ENCODE measurements at regions not wholly inside any gene's neighbourhood (a gene's known extent, or its start where the extent isn't known, plus 50 kb on each side); places are given as distances from the start of the nearest gene placed in this dataset.

DNA sequence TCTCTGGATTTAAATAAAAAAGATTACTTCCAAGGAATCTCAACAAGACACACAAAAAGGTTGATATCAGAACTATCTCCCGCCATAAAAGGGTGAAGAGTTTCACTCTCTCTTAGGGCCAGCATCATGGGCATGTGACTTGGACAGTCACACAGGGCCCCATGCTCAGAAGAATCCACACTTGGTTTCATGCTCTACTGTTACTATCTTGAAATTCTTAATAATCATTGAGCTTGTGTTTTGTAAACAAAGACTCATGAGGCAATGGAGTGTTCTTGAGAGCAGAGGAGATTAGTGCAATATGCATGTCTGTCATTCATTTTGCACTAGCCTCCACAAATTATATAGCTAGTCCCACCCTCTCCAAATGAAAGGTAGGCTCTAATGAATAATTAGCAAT, 58.4 kb downstream of the HMHB1 start:
- no peak for DNase-seq

DNA sequence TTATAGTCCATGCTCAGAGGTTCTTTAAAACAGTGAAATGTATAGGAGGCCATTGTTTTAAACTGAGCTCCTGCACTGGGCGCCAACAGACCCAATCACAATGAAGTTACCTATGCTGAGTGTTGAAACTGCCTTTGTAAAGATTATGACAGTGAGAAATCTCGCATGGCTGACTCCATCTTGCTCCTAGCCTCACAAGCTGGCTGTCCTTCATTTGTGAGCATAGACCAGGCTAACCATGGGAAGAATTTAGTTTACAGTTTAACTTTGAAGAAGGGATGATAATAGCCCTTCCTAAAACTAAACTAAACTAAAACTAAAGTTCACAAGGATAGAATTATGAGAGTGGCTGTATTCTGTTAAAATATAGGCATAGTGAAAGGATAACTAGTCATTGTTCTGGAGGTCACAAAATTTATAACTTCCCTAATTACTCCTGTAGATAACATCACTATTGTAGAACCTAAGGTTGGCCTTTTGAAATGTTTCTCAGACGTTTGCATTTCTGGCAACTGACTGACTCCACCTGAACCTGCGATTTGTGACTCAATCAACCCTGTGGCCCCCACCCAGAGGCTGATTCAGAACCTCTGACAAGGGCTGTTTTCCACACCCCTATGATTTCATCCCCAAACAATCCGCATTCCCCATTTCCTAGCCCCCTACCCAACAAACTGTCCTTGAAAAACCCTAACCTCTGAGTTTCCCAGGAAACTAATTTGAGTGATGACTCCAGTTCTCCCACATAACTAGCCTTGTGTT, 59.1 kb downstream of the HMHB1 start:
- DNase-seq, result no peak

DNA sequence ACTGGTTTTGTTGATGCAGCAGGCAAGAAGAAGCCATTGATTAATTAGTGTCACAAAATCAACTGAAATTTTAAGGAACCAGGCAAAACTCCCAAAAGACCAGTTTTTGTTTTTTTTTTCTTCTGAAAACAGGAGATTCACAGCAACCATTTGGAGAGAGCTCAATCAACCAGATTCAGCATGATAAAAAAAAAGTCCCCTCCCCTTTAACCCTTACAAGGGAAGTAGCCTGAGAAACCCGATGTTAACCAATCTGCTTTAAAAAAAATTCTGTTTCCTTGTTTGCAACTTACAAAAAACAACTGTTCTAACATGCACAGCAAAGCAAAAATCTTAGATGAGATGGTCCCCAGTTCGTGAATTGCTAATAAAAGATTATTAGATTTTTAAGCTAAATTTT, 59.7 kb downstream of the HMHB1 start:
- DNase-seq, result no peak

DNA sequence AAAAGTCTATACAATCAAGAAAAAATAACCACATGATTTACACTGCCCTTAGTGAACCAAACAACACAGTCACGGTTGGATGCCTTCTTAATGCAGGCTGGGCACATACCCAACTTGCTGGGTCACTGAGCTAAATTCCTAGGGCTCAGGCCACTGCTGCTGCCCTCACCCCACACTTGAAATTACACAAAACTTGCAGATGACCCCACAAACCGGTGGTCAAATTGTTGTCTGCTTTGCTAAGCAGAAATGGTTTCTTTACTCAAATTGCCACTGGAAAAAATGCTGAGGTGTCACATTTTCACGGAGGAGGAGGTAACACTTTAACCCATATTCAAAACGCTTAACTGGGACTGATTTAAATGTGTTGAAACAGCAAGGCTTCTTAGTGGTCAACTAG, 62.4 kb downstream of the HMHB1 start:
- DNase-seq, result no peak

DNA sequence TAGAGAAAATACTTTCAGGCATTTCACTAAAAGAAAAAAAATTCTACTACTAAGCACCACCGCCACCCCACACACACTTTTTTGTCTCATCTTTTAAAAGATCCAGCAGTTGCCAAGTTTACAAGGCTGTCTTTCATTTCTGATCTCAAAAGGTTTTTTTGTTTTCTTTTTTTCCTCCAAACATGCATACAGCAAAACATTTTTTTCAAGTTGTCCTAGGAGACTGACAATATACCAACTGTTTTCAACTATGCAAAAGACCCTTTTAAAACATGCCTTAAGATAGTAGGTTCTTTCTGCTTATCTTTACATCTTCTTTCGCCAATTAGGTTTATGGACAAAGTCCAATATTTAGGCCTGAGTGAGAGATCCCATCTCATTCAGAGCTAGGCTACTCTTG, 65.2 kb downstream of the HMHB1 start:
- DNase-seq, result no peak

DNA sequence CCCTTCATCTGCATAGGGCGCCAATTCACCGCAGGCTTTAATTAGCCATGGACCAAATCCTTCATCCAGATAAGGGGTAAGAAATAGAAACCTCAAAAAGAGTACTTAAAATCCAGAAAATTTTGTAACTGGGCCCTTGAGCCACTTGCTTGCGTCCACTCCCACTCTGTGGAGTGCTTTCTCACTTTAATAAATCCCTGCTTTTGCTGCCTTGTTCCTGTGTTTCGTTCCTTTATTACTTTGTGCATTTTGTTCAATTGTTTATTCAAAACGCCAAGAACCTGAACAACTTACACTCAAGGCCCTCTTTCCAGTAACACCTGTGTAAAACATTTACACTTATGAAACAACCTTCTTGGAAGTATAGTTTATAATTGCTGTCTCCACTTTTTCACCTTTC, 66.5 kb downstream of the HMHB1 start:
- no peak for DNase-seq

DNA sequence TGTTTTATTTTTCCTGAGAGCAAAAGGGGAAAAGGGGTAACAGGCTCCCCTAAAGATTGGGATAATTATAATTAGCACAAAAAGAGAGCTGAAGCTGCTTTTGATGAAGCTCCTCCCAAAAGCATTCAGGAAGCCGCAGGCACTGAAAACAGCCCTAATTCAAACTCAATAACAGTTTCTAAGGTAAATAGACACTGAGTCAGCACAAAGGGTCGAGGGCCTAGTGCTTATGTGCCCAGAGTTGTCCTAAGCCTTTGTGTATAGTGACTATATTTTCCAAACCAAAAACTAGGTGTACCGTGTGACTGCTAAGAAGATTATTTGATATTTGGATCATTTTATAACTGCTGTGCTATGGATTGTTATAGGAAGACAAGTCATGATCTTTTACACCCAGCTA, 67.7 kb downstream of the HMHB1 start:
- no peak for DNase-seq

DNA sequence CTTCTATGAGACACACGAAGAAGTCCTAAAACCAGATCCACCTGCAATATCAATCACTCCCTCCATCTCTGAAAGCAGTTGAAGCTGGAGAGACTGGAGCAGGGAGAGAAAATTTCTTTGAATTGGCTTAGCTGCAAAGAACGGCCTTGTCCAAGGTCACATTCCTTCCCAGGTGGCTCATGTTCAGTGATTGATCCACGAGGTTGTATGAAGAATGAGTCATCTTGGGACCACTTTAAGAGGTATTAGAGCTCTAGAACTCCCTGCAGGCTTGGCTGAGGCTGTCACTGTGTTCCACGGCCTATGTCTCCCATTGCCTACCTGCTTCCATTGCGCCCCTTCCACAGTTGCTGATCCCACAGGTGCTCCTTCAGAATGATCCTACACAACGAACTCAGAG, 68.2 kb downstream of the HMHB1 start:
- DNase-seq, result no peak

DNA sequence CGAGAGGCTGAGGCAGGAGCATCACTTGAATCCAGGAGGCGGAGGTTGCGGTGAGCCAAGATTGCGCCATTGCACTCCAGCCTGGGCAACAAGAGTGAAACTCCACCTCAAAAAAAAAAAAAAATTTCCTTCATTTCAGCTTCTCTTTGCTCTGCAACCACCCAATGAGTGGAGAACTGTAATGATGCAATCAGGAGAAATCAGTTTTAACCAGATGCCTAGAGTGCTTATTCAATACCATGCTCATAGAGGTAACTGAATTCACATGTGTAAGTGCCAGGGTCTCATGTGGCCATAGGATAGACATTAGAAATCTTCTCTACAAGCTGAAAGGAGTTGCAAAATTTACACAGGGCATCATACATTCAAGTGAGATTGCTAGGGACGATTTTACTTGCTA, 70.6 kb downstream of the HMHB1 start:
- DNase-seq, result no peak

DNA sequence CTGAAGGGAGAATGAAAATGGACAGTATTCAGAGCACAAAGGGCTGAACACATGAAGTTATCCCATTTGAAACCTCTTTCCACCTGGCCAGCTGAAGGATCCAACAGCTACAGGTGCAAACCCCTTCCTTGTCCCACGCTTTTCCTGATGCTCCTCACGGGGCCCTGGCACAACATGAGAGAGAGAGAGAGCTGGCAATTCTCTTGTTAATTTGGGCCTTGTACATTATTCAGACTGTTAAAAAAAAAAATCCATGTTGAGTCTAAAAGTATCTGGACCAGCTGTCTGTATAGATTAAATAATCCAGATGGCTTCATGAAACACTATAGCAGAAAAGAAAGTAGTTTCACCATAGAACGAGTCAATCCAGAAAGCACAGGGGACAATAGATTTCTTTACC, 74.1 kb downstream of the HMHB1 start:
- no peak for DNase-seq

DNA sequence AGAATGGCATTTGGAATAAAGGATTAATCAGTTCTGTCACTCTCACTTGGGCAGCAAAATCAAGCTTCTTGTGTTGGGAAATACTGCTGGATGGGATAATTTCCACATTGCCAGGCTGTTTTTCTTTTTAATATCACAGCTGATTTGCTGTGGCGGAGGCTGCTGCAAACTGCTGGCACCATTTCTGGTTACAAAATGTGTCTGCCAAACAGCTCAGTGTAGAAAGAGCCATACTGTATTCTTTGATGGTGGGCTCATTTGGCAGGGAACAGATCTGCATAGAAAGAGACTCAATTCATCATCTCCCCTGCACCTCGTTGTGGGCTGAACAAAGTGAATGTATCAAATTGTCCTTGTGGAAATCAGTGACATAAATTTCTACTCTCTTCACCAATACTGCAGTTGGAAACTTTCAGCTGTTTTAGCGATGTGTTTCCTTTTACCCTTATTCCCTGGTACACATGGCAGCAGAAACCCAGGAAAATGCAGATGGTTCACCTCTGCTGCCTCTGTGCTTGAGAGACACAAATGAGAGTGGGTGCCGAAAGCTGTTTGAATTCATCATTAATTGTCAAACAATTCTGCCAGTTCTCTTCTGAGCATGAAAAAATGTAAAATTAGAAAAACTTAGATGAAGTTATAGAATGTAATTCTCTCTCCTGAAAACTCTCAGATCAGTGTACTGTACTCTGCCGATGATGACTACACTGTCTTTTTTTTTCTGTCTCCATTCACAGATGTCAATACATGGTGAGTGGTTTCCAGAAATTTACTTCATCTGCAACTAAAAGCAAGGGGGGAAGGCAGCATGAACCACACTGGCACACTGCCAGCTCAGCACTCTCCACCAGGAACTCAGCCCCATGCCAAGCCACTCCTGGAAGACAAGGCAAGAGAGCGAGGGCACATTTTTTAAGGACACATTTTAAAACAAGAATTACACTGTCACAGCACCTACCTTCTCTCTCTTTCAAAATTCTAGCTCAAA, 75.0 kb downstream of the HMHB1 start:
- no peak for DNase-seq

DNA sequence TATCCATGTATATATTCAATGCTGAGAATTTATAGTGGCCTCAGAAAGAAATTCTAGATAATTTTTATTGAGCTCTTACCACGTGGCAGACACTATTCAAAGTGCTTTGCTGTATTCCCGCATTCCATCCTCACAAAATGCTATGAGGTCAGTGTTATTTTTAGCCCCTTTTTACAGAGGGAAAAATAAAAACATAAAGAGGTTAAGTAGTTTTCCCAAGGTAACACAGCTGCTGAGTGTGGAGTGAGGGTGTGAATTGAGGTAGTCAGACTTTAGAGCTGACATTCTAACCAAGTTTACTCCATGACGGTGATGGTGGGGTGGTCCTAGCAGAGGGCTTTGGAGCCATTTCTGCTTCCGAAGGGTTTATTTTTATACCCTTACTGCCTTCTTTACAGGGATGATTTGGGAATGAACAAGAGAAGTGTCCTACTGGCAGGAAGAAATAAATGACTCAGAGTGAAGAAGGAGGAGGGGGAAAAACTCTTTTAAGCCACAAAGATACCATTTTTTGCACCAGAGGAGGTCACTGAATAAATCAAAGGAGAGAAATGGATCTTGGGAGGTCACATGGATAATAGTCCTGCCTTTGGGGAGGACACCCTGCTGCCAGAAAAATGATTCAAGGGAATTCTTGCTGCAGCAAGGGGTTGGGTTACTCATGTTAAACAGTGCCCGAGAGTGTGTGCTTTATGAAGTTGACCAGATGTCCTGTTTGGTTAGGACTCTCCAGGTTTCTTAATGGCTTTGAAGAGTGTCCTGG, 76.1 kb downstream of the HMHB1 start:
- no peak for DNase-seq

DNA sequence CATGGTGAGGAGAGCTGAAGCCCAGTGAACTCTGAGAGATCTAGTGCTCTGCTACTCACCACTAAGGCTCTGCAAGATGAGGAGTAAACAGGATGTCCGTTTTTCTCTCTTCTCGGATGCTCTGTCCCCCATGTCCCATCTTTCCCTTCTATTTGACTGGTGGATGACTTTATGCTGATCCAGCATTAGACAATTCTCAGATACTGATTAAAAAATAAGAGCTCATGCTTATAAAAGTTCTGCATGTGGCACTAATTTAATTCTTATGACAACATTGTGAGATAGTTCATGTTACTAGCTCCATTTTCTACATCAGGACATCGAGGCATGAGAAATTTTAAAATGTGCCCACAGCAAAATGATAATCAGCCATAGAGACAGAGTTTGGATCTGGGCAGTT, 77.0 kb downstream of the HMHB1 start:
- DNase-seq, result no peak

DNA sequence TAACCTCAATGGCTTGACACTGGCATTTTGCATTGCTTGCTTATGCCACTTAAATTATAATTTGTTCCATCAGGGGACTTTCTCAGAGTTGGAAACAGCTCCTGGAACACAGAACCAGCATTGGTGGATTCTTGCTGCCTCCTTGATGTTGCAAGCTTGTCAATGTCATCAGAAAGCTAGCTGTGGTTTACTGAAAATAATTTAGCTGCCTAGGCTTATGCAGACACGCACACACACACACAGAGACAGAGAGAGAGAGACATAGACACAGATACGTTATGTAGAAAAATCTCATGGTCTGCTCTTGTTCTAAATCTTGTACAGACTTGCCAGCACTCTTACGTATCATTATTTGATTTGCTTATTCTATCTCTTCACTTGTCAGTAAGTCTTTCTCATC, 78.0 kb downstream of the HMHB1 start:
- DNase-seq, result no peak

DNA sequence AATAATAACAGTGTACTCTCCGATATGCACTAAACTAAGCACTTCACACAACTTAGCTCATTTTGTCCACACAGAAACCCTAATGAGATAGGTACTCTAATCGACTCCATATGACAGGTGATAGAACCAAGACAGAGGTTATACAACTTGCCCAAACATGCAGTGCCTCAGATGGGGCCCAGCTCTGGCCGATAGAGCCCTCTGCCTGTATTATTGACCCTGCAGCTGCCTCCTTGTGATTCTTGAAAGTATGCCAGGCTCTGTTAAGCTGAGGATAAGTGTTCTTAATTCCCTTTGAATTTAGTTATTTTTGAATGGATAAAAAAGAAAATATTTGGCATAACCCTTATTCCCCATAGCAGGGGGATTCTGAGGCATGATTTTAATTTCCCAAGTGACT, 78.5 kb downstream of the HMHB1 start:
- DNase-seq, result no peak

DNA sequence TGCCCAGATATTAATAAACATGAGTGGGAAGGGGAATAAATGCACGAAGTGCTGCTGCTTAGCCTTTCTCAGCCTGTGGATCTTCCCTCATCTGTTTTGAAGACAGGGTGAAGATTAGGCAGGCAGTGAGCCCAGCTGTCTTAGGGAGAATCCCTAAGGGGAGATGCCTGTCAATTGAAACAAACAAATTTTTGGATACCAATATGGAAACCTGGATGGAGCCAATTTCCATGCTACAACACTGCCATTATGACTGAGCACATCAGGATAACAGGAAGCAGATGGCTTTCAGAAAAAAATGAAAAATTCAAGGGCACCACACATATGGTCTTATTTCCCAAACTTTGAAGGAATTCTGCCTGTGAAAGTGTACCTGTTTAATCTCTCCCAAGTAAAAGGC, 80.3 kb downstream of the HMHB1 start:
- no peak for DNase-seq

DNA sequence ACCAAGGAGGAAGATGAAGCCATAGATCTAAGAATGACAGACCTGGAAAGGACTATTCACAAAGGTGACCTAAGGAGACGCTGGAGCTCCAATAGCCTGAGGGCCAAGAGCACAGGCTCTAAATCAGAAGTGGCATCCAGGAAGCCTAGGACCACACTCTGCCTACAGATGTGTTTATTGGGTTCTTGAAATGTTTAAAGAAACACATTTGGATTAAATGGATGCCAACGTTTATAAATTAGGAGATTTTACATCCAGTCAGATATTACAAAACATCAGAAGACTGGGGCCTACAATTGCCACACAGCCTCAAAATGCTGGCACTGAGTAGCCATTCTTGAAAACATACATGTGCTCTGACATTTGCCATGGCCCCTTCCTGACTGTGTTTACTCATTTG, 80.9 kb downstream of the HMHB1 start:
- DNase-seq, result no peak

DNA sequence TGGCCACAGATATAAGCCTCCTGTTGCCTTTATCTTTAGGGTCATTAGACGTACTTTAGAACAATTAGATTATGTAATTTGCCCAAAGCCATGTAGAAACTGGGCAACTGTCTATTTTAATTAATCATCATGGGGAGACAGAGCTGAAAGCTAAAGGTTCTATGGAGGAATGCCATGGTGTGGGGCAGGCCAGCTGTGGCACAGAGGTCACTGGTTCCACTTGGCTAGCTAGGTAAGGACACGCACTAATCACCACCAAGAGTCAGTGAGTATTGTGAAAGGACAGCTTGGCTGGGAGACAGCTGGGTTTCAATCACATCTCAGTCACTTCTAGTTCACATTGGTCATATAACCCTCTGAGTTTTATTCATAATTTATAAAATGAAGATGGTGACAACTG, 81.7 kb downstream of the HMHB1 start:
- DNase-seq, result no peak

DNA sequence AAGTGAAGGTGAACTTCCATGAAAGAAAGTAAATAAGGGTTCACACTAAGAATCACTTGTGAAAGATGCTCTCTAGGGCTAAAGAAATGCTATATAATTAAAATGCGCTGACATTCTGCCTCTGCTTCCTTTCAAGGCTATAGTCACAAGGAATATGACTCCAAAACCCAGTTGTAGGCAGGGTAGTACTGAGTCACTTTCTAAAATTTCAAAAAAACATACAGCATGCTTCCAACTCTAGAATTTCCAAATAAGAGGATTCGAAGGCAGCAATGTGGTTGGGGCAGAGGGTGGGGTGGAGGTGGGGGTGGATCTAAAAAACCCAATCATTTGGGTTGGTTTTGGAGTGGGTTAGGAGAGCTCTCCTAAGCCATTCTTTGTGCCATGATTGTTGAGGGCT, 84.6 kb downstream of the HMHB1 start:
- no peak for DNase-seq

DNA sequence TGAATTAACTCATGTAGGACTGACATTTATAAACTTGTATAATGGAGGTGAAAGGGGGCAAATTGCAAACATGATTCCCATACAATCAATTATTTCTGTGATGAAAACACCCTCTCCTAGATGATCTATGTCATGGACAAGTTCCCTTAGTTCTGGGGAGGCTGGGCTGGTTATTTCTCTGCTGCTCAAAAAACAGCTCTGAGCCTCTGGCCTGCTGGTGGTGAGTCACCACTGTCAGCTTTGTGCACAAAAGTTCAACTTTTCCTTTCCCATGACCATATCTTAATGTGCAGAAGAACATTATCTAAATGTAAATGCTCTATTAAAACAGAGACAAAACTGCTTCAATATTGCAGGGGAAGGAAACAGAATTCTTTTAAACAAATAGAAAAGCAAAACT, 85.0 kb downstream of the HMHB1 start:
- no peak for DNase-seq

DNA sequence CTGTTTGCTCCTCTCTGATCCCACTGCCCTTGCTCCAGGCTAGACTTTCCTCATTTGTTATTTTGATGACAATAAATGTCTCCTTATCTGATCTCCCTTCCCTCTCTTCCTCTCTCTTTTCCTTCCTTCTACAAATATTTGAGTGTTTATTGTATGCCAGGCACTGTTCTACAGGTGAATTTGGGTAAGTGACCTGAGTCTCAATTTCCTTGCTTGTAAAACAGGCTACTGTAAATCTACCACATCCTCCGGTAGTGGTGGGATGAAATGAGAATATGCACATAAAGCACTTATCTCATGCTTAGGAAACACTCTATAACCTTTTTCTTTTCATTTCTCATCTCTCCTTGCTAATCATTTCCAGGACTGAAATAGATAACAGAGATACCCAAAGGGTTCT, 86.4 kb downstream of the HMHB1 start:
- DNase-seq, result no peak

DNA sequence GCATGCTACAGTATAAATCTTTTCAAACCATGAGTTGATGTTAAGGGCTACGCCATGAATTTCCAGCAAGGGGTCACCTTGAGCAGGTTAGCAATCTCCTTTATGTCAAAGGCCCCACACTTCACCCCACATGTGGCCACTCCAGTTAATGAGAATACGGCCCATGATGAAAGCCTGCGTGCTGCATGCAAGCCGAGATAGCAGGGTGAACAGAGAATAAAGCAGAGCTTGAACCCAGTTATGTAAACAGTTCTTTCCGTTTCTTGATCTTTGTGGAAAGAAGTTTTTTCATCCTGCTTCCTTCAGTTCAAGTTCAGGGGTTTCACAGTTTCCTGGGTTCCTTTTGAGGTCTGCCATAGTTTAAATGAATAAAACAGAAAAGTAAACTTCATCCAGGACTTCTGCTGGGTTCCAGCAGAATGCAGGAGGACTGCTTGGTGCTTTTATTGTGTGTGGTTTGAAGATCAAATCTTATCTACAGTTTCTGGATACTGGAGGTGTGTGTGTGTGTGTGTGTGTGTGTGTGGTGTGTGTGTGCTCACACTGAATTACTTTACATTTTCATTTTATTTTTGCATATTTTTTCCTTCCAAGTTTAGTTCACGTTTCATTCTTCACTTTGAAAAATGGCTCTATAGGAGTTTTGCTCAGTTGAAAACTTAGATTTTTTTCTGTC, 87.1 kb downstream of the HMHB1 start:
- no peak for DNase-seq

DNA sequence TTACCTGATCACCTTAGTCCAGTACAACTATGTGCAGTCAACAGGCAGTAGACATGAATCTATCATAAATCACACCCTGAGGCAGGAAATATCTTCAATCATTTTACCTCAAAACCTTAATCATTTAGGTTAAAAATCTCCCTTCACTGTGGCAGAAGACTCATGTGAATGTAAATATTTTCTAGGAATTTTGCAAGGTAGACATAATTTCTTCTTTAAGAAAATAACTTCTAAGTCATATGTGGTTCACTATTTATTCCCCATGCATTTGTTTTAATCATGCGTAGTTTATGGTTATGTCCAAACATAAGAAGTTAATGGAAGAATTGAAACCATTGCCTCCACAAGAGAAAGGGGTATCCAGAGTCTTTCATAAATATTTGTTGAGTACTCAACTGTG, 97.0 kb downstream of the HMHB1 start:
- no peak for DNase-seq

All from CD4-positive, alpha-beta T cell treated with Interleukin-10 for 1 hour (primary cell).